RWPE1 (cell line): ENCODE measurements at regions not wholly inside any gene's neighbourhood (a gene's known extent, or its start where the extent isn't known, plus 50 kb on each side); places are given as distances from the start of the nearest gene placed in this dataset.

ENCODE experiments used
- CTCF ChIA-PET: fragments of 350-600 bp; sonication (Branson Sonifier 250); formaldehyde crosslinking; extraction: SDS; loops from one replicate; lab custom pipeline; 2021; lab: Yijun Ruan, JAX
- POLR2A ChIA-PET: fragments of 400-600 bp; formaldehyde crosslinking; extraction: SDS; loops from one replicate; lab custom pipeline; 2020; ENCODE audit warnings: antibody characterized with exemption; ENCODE audit not compliant: low non-redundant PET; lab: Yijun Ruan, JAX
- DNase-seq: peaks from one replicate; pipeline ENCODE4 v3.0.0; 2012; ENCODE audit warnings: low spot score
- H3K27ac ChIP-seq: fragments of 450-650 bp; 2 replicates; pipeline ENCODE4 v1.5.1; 2017
- CTCF ChIP-seq: fragments of 450-650 bp; conservative IDR thresholded peaks from 2 replicates; pipeline ENCODE4 v1.5.1; 2017; ENCODE audit warnings: low read depth, mild to moderate bottlenecking

- no peak for TF ChIP-seq CTCF
- DNase-seq = no peak
- no peak overlapping the region for H3K27ac ChIP-seq
- ChIA-PET CTCF (no interaction called here), POLR2A (no interaction called here)
Measured at GRCh38 chr5:4740156-4740555, 400.0 kb upstream of the ADAMTS16 start.

GRCh38 chr5:4758550-4758949 lies 381.6 kb upstream of the ADAMTS16 start:
- H3K27ac ChIP-seq = no peak overlapping the region
- ChIA-PET POLR2A (no interaction called here), CTCF (no interaction called here)
- no peak for TF ChIP-seq CTCF
- DNase-seq = no peak

- POLR2A ChIA-PET = no interaction called here
- CTCF ChIA-PET = no interaction called here
- no peak for DNase-seq
- no peak for TF ChIP-seq CTCF
- H3K27ac ChIP-seq = no peak overlapping the region
Measured at GRCh38 chr5:4758996-4759395, 381.1 kb upstream of the ADAMTS16 start.

- CTCF ChIA-PET = no interaction called here
- H3K27ac ChIP-seq = no peak overlapping the region
- POLR2A ChIA-PET = no interaction called here
- no peak for TF ChIP-seq CTCF
- DNase-seq = no peak
Measured at GRCh38 chr5:4762316-4762715, 377.8 kb upstream of the ADAMTS16 start.

GRCh38 chr5:4765411-4765810 lies 374.7 kb upstream of the ADAMTS16 start:
- POLR2A ChIA-PET = no interaction called here
- DNase-seq = no peak
- no peak for TF ChIP-seq CTCF
- CTCF ChIA-PET = no interaction called here
- no peak overlapping the region for H3K27ac ChIP-seq

- no peak for DNase-seq
- ChIA-PET POLR2A (no interaction called here), CTCF (interaction anchor here (0.7 kb wide), 1 partner anchor 1174 kb away, joined by 3 read pairs; no protein-coding TSS in a partner anchor)
- no peak overlapping the region for H3K27ac ChIP-seq
- TF ChIP-seq CTCF = no peak
Measured at GRCh38 chr5:4766101-4766500, 374.0 kb upstream of the ADAMTS16 start.

GRCh38 chr5:4772591-4772990 lies 367.5 kb upstream of the ADAMTS16 start:
- no peak for TF ChIP-seq CTCF
- POLR2A ChIA-PET = no interaction called here
- CTCF ChIA-PET = interaction anchor here (0.7 kb wide), 1 partner anchor 19 kb away, joined by 3 read pairs; no protein-coding TSS in a partner anchor
- DNase-seq = no peak
- H3K27ac ChIP-seq = no peak overlapping the region
